Stimulated activated CD8-positive, alpha-beta memory T cell treated with anti-CD3 and anti-CD28 coated beads, Interleukin-7, amount 100 ng/mL, for 24 hours (primary cell): ENCODE measurements at regions not wholly inside any gene's neighbourhood (a gene's known extent, or its start where the extent isn't known, plus 50 kb on each side); places are given as distances from the start of the nearest gene placed in this dataset.

Source experiments
- DNase-seq: peaks from one replicate; pipeline ENCODE4 v3.0.0-alpha.2; 2020; ENCODE audit warnings: low read depth

DNA sequence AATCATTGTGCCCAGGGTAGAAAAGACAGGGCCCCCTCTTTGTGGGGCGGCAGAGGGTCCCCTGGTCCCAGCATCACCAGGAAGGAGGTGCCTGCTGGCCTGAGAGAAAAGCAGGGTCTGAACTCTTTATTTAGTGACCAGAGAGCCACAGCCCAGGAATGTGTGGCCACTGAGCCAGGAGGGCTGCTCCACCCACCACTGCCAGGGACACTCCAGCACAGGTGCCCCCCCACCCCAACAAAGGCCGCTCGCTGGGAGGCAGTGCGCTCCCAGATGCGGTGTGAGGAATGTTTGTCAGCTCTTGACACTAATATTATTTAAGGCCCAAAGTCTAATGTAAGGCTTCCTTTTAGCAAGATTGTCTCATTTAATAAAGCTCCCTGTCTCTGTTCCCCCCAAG is 59.6 kb upstream of the ZMIZ1 start:
- no peak for DNase-seq

DNA sequence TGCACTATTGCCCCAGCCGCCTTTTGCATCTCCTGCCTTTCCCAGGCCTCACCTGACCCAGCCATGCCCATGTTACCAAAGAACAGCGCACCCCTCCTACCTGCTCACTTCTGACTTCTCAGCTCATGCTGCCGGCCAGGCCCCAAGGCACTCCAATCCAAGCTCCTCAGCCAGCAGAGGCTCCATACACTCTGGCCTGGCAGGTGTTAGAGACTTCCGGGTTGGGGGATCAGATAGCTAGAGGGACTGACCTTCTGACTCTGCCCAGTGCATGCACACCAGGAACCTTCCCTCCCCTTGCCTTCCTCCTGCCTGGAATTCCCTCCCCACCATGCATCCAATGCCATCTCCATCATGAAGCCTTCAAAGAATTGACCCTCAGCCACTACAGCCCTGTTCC is 56.2 kb upstream of the ZMIZ1 start:
- DNase-seq, result no peak

DNA sequence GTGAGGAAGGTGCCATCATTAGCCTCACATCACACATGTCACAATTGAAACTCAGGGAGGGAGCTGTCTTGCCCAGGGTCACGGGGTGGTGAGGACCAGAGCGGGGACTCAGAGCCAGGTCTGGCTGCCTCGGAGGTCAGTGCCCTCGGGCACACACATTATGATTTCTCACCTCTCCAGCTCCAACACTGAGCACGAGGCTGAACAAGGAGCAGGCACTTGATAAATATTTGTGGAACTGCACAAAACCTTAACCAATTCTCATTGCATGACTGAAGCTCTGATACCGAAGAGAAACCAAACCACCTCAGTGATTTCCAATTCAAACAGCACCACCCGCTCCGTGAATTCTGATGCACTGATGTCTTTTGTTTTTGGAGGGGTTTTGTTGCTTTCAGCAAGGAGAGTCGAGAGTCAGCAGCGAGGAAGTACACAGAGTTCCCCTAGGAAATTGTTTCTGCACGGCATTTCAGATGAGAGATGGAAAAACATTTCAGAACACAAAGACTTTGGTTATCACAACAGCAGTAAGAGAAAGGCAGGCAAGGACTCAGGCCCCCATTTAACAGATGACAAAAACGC is 55.3 kb upstream of the ZMIZ1 start:
- DNase-seq, result no peak

DNA sequence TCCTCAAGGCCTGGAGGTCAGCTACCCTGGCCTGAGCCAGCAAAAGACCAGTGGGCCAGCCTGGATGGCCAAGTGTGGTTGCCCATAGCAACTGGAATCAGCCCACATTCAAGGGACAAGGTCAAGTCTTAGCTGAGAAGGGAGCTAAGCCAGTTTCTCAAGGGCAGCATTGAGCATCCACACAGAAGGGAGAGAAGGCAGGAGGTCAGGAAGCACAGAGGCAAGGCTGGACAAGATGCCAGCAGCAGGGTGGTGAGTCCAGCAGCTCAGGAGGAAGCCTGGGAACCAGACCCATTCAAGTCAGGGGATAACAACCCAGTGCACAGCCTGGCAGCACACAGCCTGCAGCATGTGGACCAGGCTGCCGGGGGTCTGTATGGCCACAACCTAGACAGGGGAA is 54.0 kb upstream of the ZMIZ1 start:
- no peak for DNase-seq

DNA sequence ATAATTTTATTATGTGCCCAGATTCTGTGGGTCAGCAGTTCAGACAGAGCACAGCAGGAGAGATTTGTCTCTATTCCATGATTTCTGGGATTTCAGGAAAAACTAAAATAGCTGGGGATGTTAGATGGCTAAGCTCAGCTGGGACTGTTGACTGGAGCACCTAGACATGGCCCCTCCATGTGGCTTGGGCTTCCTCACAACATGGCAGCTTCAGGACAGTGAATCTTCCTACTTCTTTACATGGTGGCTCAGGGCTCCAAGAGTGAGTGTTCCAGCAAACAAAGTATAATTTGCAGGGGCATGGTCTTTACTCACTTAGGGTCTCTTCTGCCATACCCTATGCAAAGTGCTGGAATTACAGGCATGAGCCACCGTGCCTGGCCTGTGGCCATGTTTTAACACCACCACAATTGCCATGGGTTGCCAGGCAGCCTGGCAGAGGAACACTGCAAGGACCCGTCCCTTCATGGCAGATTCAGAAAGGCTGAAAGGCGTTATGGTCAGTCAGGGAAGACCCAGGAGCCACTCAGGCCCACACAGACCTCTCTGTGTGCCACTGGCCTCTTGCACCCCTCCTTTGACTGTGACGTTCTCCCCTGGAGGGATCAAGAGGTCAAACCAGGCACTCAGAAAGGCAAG is 50.8 kb upstream of the ZMIZ1 start:
- DNase-seq, result no peak

DNA sequence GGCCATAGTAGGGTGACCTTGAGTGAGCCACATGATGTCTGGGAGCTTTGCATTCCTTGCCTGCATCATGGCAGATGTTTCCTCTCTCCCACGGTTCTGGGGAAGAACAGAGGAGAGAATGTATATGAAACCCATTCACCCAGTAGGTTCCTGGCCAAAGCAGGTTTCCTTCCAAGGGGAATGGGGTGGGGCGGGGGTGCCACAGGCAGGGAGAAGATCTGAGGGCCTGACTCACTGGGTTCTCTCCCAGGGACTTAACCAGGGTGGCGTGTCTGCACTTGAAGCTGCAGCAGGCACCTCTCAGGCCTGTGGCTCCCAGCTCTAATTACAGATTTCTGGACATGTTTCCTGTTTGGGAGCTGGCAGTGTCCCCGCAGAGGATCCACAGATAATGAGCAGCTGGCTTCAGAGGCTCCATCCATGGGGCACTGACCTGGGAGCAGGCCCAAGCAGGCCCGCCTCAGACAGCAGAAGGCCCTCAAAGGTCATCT is 50.2 kb upstream of the ZMIZ1 start:
- no peak for DNase-seq
